HAP-1 (cell line): ENCODE measurements at regions not wholly inside any gene's neighbourhood (a gene's known extent, or its start where the extent isn't known, plus 50 kb on each side); places are given as distances from the start of the nearest gene placed in this dataset.

ENCODE experiments used
- DNase-seq, 2 experiments: peaks; one replicate each; pipeline ENCODE4 v3.0.0-alpha.2; 2016 to 2020; ENCODE audit warnings: low spot score in 2 of 2
- H3K27me3 ChIP-seq: fragments of 250-450 bp; sonication (Bioruptor Pico); 2 replicates; pipeline ENCODE4 v1.5.1; 2020; ENCODE audit warnings: low read depth, mild to moderate bottlenecking, moderate library complexity
- H3K36me3 ChIP-seq: fragments of 250-450 bp; sonication (Bioruptor Pico); replicated peaks from 2 replicates; pipeline ENCODE4 v1.5.1; 2020; ENCODE audit warnings: mild to moderate bottlenecking
- H3K4me1 ChIP-seq: fragments of 250-450 bp; sonication (Bioruptor Pico); 2 replicates; pipeline ENCODE4 v1.5.1; 2020; ENCODE audit warnings: mild to moderate bottlenecking
- H3K4me3 ChIP-seq: fragments of 250-450 bp; sonication (Bioruptor Pico); 2 replicates; pipeline ENCODE4 v1.5.1; 2020; ENCODE audit warnings: mild to moderate bottlenecking, moderate library complexity
- H3K9me3 ChIP-seq: fragments of 250-450 bp; sonication (Bioruptor Pico); 2 replicates; pipeline ENCODE4 v1.5.1; 2020; ENCODE audit warnings: mild to moderate bottlenecking, moderate library complexity
- in situ Hi-C: fragments of 300-500 bp; cut with MboI; formaldehyde crosslinking; loops from 3 replicates; pipeline ENCODE4 v1.14.3; 2020; ENCODE audit warnings: low sequenced_read_pairs, inconsistent platforms, mixed read lengths

GRCh38 chr5:121138952-121139351 lies 674.9 kb downstream of the PRR16 start:
- H3K36me3 ChIP-seq, result no peaks in the 10 kb centered on the region
- in situ Hi-C loops, result no loop called here
- H3K4me3 ChIP-seq, result no peak overlapping the region
- H3K27me3 ChIP-seq, result no peaks in the 10 kb centered on the region
- no peaks in the 10 kb centered on the region for H3K9me3 ChIP-seq
- H3K4me1 ChIP-seq, result no peaks in the 10 kb centered on the region
- no peak for DNase-seq

- in situ Hi-C loops, result no loop called here
- H3K27me3 ChIP-seq, result no peaks in the 10 kb centered on the region
- DNase-seq, result no peak
Measured at GRCh38 chr5:121144764-121145163, 680.7 kb downstream of the PRR16 start.

GRCh38 chr5:121151534-121151933 lies 687.4 kb downstream of the PRR16 start:
- Histone ChIP-seq H3K4me3 (no peak overlapping the region), H3K36me3 (no peaks in the 10 kb centered on the region), H3K4me1 (no peaks in the 10 kb centered on the region; the same call in none of the 2 replicates), H3K9me3 (no peaks in the 10 kb centered on the region), H3K27me3 (no peaks in the 10 kb centered on the region)
- DNase-seq, result no peak
- in situ Hi-C loops, result no loop called here

More at GRCh38 chr5:121144764-121145163, 680.7 kb downstream of the PRR16 start:
- Histone ChIP-seq H3K4me1 (no peaks in the 10 kb centered on the region), H3K9me3 (no peaks in the 10 kb centered on the region), H3K4me3 (no peak overlapping the region), H3K36me3 (no peaks in the 10 kb centered on the region)

GRCh38 chr5:121152411-121152810 lies 688.3 kb downstream of the PRR16 start:
- H3K9me3 ChIP-seq, result no peaks in the 10 kb centered on the region
- no peak for DNase-seq
- no peaks in the 10 kb centered on the region for H3K27me3 ChIP-seq
- no peaks in the 10 kb centered on the region; the same call in none of the 2 replicates for H3K4me1 ChIP-seq
- H3K36me3 ChIP-seq, result no peaks in the 10 kb centered on the region
- H3K4me3 ChIP-seq, result no peak overlapping the region
- in situ Hi-C loops, result no loop called here

GRCh38 chr5:121156565-121156964 lies 692.5 kb downstream of the PRR16 start:
- no peaks in the 10 kb centered on the region; the same call in none of the 2 replicates for H3K4me1 ChIP-seq
- no peaks in the 10 kb centered on the region for H3K36me3 ChIP-seq
- H3K9me3 ChIP-seq, result no peaks in the 10 kb centered on the region
- H3K4me3 ChIP-seq, result no peak overlapping the region
- in situ Hi-C loops, result no loop called here
- no peaks in the 10 kb centered on the region for H3K27me3 ChIP-seq
- peak in 1 of 2 experiments; percentile 14 for DNase-seq

- no peak for DNase-seq
- H3K9me3 ChIP-seq, result no peaks in the 10 kb centered on the region
- no peaks in the 10 kb centered on the region for H3K4me1 ChIP-seq
- no peaks in the 10 kb centered on the region for H3K36me3 ChIP-seq
- H3K27me3 ChIP-seq, result no peaks in the 10 kb centered on the region
- H3K4me3 ChIP-seq, result no peak overlapping the region
- in situ Hi-C loops, result no loop called here
Measured at GRCh38 chr5:121158451-121158850, 693.2 kb upstream of the FTMT start.

GRCh38 chr5:121160591-121160990 lies 691.1 kb upstream of the FTMT start:
- Histone ChIP-seq H3K4me1 (no peaks in the 10 kb centered on the region), H3K36me3 (no peaks in the 10 kb centered on the region), H3K9me3 (no peaks in the 10 kb centered on the region), H3K27me3 (no peaks in the 10 kb centered on the region), H3K4me3 (no peak overlapping the region)
- no peak for DNase-seq
- in situ Hi-C loops, result no loop called here

- Histone ChIP-seq H3K4me1 (no peaks in the 10 kb centered on the region), H3K4me3 (no peak overlapping the region), H3K36me3 (no peaks in the 10 kb centered on the region), H3K9me3 (no peaks in the 10 kb centered on the region), H3K27me3 (no peaks in the 10 kb centered on the region)
- DNase-seq, result no peak
- in situ Hi-C loops, result no loop called here
Measured at GRCh38 chr5:121164632-121165031, 687.0 kb upstream of the FTMT start.

- in situ Hi-C loops, result no loop called here
- Histone ChIP-seq H3K36me3 (no peaks in the 10 kb centered on the region), H3K4me1 (peaks cover 15% of the 10 kb centered on the region), H3K9me3 (no peaks in the 10 kb centered on the region), H3K4me3 (no peak overlapping the region), H3K27me3 (no peaks in the 10 kb centered on the region)
- DNase-seq, result peak in 1 of 2 experiments; percentile 18
Measured at GRCh38 chr5:121171361-121171760, 680.3 kb upstream of the FTMT start.

- no peaks in the 10 kb centered on the region for H3K36me3 ChIP-seq
- in situ Hi-C loops, result no loop called here
- DNase-seq, result no peak
Measured at GRCh38 chr5:121171834-121172233, 679.8 kb upstream of the FTMT start.

GRCh38 chr5:121174351-121174750 lies 677.3 kb upstream of the FTMT start:
- DNase-seq, result no peak
- in situ Hi-C loops, result no loop called here

More at GRCh38 chr5:121171834-121172233, 679.8 kb upstream of the FTMT start:
- Histone ChIP-seq H3K9me3 (no peaks in the 10 kb centered on the region), H3K4me3 (no peak overlapping the region), H3K4me1 (peaks cover 15% of the 10 kb centered on the region), H3K27me3 (no peaks in the 10 kb centered on the region)

GRCh38 chr5:121175986-121176385 lies 675.7 kb upstream of the FTMT start:
- Histone ChIP-seq H3K4me1 (peaks cover 12% of the 10 kb centered on the region), H3K36me3 (no peaks in the 10 kb centered on the region), H3K4me3 (no peak overlapping the region), H3K27me3 (no peaks in the 10 kb centered on the region), H3K9me3 (no peaks in the 10 kb centered on the region)
- in situ Hi-C loops, result no loop called here
- DNase-seq, result no peak

More at GRCh38 chr5:121174351-121174750, 677.3 kb upstream of the FTMT start:
- Histone ChIP-seq H3K9me3 (no peaks in the 10 kb centered on the region), H3K36me3 (no peaks in the 10 kb centered on the region), H3K4me3 (no peak overlapping the region), H3K4me1 (peaks cover 15% of the 10 kb centered on the region), H3K27me3 (no peaks in the 10 kb centered on the region)

GRCh38 chr5:121182788-121183490 lies 668.7 kb upstream of the FTMT start:
- DNase-seq, result no peak
- in situ Hi-C loops, result no loop called here
- H3K4me3 ChIP-seq, result no peak overlapping the region
- H3K4me1 ChIP-seq, result no peaks in the 10 kb centered on the region
- no peaks in the 10 kb centered on the region for H3K36me3 ChIP-seq
- no peaks in the 10 kb centered on the region for H3K27me3 ChIP-seq
- no peaks in the 10 kb centered on the region for H3K9me3 ChIP-seq

GRCh38 chr5:121188849-121189248 lies 662.8 kb upstream of the FTMT start:
- no peak for DNase-seq
- no peaks in the 10 kb centered on the region for H3K27me3 ChIP-seq
- in situ Hi-C loops, result no loop called here
- H3K4me1 ChIP-seq, result no peaks in the 10 kb centered on the region
- H3K9me3 ChIP-seq, result no peaks in the 10 kb centered on the region
- H3K4me3 ChIP-seq, result no peak overlapping the region
- H3K36me3 ChIP-seq, result no peaks in the 10 kb centered on the region
